ENCODE measurements at regions not wholly inside any gene's neighbourhood (a gene's known extent, or its start where the extent isn't known, plus 50 kb on each side); places are given as distances from the start of the nearest gene placed in this dataset.

DNA sequence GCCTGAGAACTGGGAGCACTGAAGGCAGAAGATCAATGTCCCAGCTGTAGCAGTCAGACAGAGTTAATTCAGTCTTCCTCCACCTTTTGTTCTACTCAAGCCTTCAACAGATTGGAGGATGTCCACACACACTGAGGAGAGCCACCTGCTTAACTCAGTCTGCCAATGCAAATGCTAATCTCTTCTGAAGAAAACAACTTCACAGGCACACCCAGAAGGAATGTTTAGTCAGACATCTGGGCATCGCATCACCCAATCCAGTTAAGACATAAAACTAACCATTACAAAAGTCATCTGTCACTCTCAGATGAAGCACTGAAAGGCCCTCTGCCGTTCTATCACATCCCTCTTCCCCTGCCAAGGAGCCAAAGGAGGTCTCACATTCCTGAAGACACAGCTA lies 173.7 kb downstream of the CENPC start:
- Histone ChIP-seq H4K20me1 (ENCODE audit: control insufficient read depth, extremely low read depth, insufficient read depth, low read length) (no peaks in the 10 kb centered on the region), H3K27me3 (ENCODE audit: control insufficient read depth, extremely low read depth, insufficient read depth, low read length) (no peaks in the 10 kb centered on the region), H3K9ac (ENCODE audit: control insufficient read depth, extremely low read depth, insufficient read depth, low read length) (no peak overlapping the region), H3K9me3 (ENCODE audit: control insufficient read depth, low read depth, low read length) (no peaks in the 10 kb centered on the region), H3K4me3 (ENCODE audit: control insufficient read depth in 2 of 3, extremely low read depth in 1 of 3, insufficient read depth in 2 of 3, low read depth in 1 of 3, low read length in 3 of 3) (no peak overlapping the region), H3K36me3 (ENCODE audit: control insufficient read depth in 2 of 2, extremely low read depth in 1 of 2, insufficient read depth in 2 of 2, low read length in 2 of 2) (no peaks in the 10 kb centered on the region), H3K4me2 (ENCODE audit: control insufficient read depth, extremely low read depth, insufficient read depth, low read depth, low read length) (no peak overlapping the region), H2AFZ (ENCODE audit: control insufficient read depth, low read length) (no peak overlapping the region), H3K79me2 (ENCODE audit: control insufficient read depth, insufficient read depth, low read length) (no peaks in the 10 kb centered on the region), H3K9me1 (ENCODE audit: control insufficient read depth, extremely low read depth, insufficient read depth, low read length) (no peaks in the 10 kb centered on the region), H3K27ac (ENCODE audit: control insufficient read depth, insufficient read depth, low read length) (no peak overlapping the region), H3K4me1 (ENCODE audit: control insufficient read depth, extremely low read depth, insufficient read depth, low read length) (no peaks in the 10 kb centered on the region)
- dilution Hi-C loops (cut with MboI; ENCODE audit: extremely low pct_ligation_motif_present, low sequenced_read_pairs), result no loop called here
- DNase-seq (ENCODE audit: low read depth, low spot score), result no peak
- no peak for TF ChIP-seq EZH2 (IDR thresholded peaks at IDR 0.05; ENCODE audit: low read length)
- TF ChIP-seq, protein P1, sequence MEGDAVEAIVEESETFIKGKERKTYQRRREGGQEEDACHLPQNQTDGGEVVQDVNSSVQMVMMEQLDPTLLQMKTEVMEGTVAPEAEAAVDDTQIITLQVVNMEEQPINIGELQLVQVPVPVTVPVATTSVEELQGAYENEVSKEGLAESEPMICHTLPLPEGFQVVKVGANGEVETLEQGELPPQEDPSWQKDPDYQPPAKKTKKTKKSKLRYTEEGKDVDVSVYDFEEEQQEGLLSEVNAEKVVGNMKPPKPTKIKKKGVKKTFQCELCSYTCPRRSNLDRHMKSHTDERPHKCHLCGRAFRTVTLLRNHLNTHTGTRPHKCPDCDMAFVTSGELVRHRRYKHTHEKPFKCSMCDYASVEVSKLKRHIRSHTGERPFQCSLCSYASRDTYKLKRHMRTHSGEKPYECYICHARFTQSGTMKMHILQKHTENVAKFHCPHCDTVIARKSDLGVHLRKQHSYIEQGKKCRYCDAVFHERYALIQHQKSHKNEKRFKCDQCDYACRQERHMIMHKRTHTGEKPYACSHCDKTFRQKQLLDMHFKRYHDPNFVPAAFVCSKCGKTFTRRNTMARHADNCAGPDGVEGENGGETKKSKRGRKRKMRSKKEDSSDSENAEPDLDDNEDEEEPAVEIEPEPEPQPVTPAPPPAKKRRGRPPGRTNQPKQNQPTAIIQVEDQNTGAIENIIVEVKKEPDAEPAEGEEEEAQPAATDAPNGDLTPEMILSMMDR (optimal IDR thresholded peaks at IDR 0.05 in 1 of 3, IDR thresholded peaks at IDR 0.05 in 1 of 3, conservative IDR thresholded peaks at IDR 0.05 in 1 of 3; ENCODE audit: extremely low read depth in 1 of 3, insufficient read depth in 2 of 3, low read length in 3 of 3), result no peak
- no peak for FAIRE-seq

DNA sequence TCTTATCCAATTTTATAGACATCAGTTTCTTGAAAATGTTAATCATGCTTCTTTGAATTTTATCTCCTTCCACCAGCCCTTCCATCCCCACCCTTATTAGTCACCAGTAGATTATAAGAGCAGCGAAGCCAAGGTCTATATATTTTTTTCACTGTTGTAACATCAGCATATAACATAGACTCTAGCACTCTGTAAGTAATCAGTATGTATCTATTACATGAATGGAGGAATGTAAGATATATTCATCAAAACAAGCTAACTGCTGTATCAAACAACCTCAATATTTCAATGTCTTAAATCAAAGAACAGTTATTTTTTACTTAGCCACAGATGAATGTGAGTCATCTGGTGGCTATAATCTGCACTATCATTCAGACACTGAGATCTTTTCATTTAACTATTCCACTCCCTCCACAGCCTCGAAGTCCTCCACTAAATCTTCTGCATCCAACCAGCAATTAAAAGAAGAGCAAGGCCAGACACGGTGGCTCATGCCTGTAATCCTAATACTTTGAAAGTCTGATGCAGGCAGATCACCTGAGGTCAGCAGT lies 178.9 kb downstream of the CENPC start:
- Histone ChIP-seq H3K9me3 (ENCODE audit: control insufficient read depth, low read depth, low read length) (no peaks in the 10 kb centered on the region), H3K4me1 (ENCODE audit: control insufficient read depth, extremely low read depth, insufficient read depth, low read length) (peaks cover 4% of the 10 kb centered on the region), H4K20me1 (ENCODE audit: control insufficient read depth, extremely low read depth, insufficient read depth, low read length) (no peaks in the 10 kb centered on the region), H3K27ac (ENCODE audit: control insufficient read depth, insufficient read depth, low read length) (no peak overlapping the region), H3K4me2 (ENCODE audit: control insufficient read depth, extremely low read depth, insufficient read depth, low read depth, low read length) (no peak overlapping the region), H3K9me1 (ENCODE audit: control insufficient read depth, extremely low read depth, insufficient read depth, low read length) (no peaks in the 10 kb centered on the region), H3K4me3 (ENCODE audit: control insufficient read depth in 2 of 3, extremely low read depth in 1 of 3, insufficient read depth in 2 of 3, low read depth in 1 of 3, low read length in 3 of 3) (no peak overlapping the region), H3K79me2 (ENCODE audit: control insufficient read depth, insufficient read depth, low read length) (no peaks in the 10 kb centered on the region), H3K27me3 (ENCODE audit: control insufficient read depth, extremely low read depth, insufficient read depth, low read length) (no peaks in the 10 kb centered on the region), H2AFZ (ENCODE audit: control insufficient read depth, low read length) (no peak overlapping the region), H3K36me3 (ENCODE audit: control insufficient read depth in 2 of 2, extremely low read depth in 1 of 2, insufficient read depth in 2 of 2, low read length in 2 of 2) (no peaks in the 10 kb centered on the region), H3K9ac (ENCODE audit: control insufficient read depth, extremely low read depth, insufficient read depth, low read length) (no peak overlapping the region)
- no peak for TF ChIP-seq EZH2 (IDR thresholded peaks at IDR 0.05; ENCODE audit: low read length)
- TF ChIP-seq, protein P1 (optimal IDR thresholded peaks at IDR 0.05 in 1 of 3, IDR thresholded peaks at IDR 0.05 in 1 of 3, conservative IDR thresholded peaks at IDR 0.05 in 1 of 3; ENCODE audit: extremely low read depth in 1 of 3, insufficient read depth in 2 of 3, low read length in 3 of 3), result no peak
- dilution Hi-C loops (cut with MboI; ENCODE audit: extremely low pct_ligation_motif_present, low sequenced_read_pairs), result no loop called here
- FAIRE-seq (no peak), DNase-seq (ENCODE audit: low read depth, low spot score) (no peak)

Data from keratinocyte (primary cell).